ENCODE measurements at regions not wholly inside any gene's neighbourhood (a gene's known extent, or its start where the extent isn't known, plus 50 kb on each side); places are given as distances from the start of the nearest gene placed in this dataset.

- TF ChIP-seq CTCF (conservative IDR thresholded peaks at IDR 0.05) (no peak), ZFX (IDR thresholded peaks at IDR 0.05) (no peak)
These were observed 175.4 kb upstream of the HDDC2 start for GRCh38 chr6:125477156-125477555.

Measured in C4-2B (cell line).